Hepatocyte (in vitro differentiated cells): ENCODE measurements at regions not wholly inside any gene's neighbourhood (a gene's known extent, or its start where the extent isn't known, plus 50 kb on each side); places are given as distances from the start of the nearest gene placed in this dataset.
"Not testable (repeated sequence)": the region's sequence is repeated elsewhere in the genome, so short reads cannot be mapped to it uniquely, and the experiment has no call there.

ENCODE experiments used
- DNase-seq: peaks from one replicate; pipeline ENCODE4 v3.0.0-alpha.2; 2016; ENCODE audit warnings: low spot score
- H2AFZ ChIP-seq: fragments of 200-600 bp; sonication (generic); 2 replicates; pipeline ENCODE4 v1.6.0; 2016; ENCODE audit warnings: antibody characterized with exemption, mild to moderate bottlenecking
- H3K27ac ChIP-seq: fragments of 200-600 bp; sonication (generic); 2 replicates; pipeline ENCODE4 v1.5.1; 2016; ENCODE audit warnings: mild to moderate bottlenecking
- H3K27me3 ChIP-seq: fragments of 200-600 bp; sonication (generic); 2 replicates; pipeline ENCODE4 v1.6.1; 2016
- H3K36me3 ChIP-seq: fragments of 200-600 bp; sonication (generic); replicated peaks from 2 replicates; pipeline ENCODE4 v1.5.1; 2016; ENCODE audit warnings: low read depth; ENCODE audit not compliant: insufficient read depth
- H3K4me1 ChIP-seq: fragments of 200-600 bp; sonication (generic); 2 replicates; pipeline ENCODE4 v1.5.1; 2016; ENCODE audit warnings: mild to moderate bottlenecking, moderate library complexity; ENCODE audit not compliant: insufficient read depth
- H3K4me2 ChIP-seq: fragments of 200-600 bp; sonication (generic); 2 replicates; pipeline ENCODE4 v1.6.0; 2016
- H3K4me3 ChIP-seq: fragments of 200-600 bp; sonication (generic); 2 replicates; pipeline ENCODE4 v1.5.1; 2016; ENCODE audit warnings: mild to moderate bottlenecking
- H3K79me2 ChIP-seq: fragments of 200-600 bp; sonication (generic); 2 replicates; pipeline ENCODE4 v1.6.0; 2017; ENCODE audit warnings: mild to moderate bottlenecking
- H3K9me2 ChIP-seq: fragments of 200-600 bp; sonication (generic); replicated peaks from 2 replicates; pipeline ENCODE4 v1.6.0; 2017; ENCODE audit warnings: mild to moderate bottlenecking; ENCODE audit not compliant: insufficient read depth
- H3K9me3 ChIP-seq: fragments of 200-600 bp; sonication (generic); 2 replicates; pipeline ENCODE4 v1.5.1; 2016; ENCODE audit warnings: low read depth, mild to moderate bottlenecking
- H4K20me1 ChIP-seq: fragments of 200-600 bp; sonication (generic); 2 replicates; pipeline ENCODE4 v1.6.0; 2016; ENCODE audit warnings: mild to moderate bottlenecking; ENCODE audit not compliant: insufficient read depth, poor library complexity, severe bottlenecking
- CTCF ChIP-seq: fragments of 200-600 bp; sonication (generic); IDR thresholded peaks from 2 replicates; pipeline ENCODE4 v1.5.1; 2016; ENCODE audit warnings: antibody characterized with exemption, mild to moderate bottlenecking; ENCODE audit not compliant: poor library complexity
- EZH2 ChIP-seq: fragments of 200-600 bp; sonication (generic); IDR thresholded peaks from 2 replicates; pipeline ENCODE4 v1.6.1; 2016; ENCODE audit warnings: antibody characterized with exemption, mild to moderate bottlenecking, borderline replicate concordance
- EZH2phosphoT487 ChIP-seq: fragments of 200-600 bp; sonication (generic); IDR thresholded peaks from one replicate; pipeline ENCODE4 v1.6.1; 2018; ENCODE audit warnings: antibody characterized with exemption, mild to moderate bottlenecking, low read depth, moderate library complexity; ENCODE audit not compliant: unreplicated experiment, severe bottlenecking
- WGBS: methylation state at CpG from one replicate; pipeline ENCODE4 v1.1.6; 2016; ENCODE audit warnings: low lambda C conversion rate; ENCODE audit errors: missing lambda C conversion rate; 5-methylcytosine and 5-hydroxymethylcytosine counted together

GRCh38 chr14:28163233-28163632, 603.4 kb upstream of the FOXG1 start:
- no peaks in the 10 kb centered on the region for H3K36me3 ChIP-seq
- WGBS = 91% methylated on average over 2 of the region's 2 CpGs

GRCh38 chr14:28163897-28164296, 602.7 kb upstream of the FOXG1 start:
- DNase-seq = no peak
- WGBS = 78% methylated on average over 2 of the region's 2 CpGs
- H3K9me2 ChIP-seq = no peaks in the 10 kb centered on the region

More at GRCh38 chr14:28163233-28163632, 603.4 kb upstream of the FOXG1 start:
- no peak for TF ChIP-seq CTCF
- no peak for TF ChIP-seq EZH2
- TF ChIP-seq EZH2phosphoT487 = no peak
- Histone ChIP-seq H3K4me2 (no peak overlapping the region), H3K9me2 (no peaks in the 10 kb centered on the region), H4K20me1 (no peaks in the 10 kb centered on the region), H2AFZ (no peak overlapping the region), H3K9me3 (no peaks in the 10 kb centered on the region), H3K79me2 (no peaks in the 10 kb centered on the region), H3K4me1 (no peaks in the 10 kb centered on the region), H3K4me3 (no peak overlapping the region), H3K27me3 (no peaks in the 10 kb centered on the region), H3K27ac (no peak overlapping the region)
- no peak for DNase-seq

GRCh38 chr14:28187902-28188830, 578.4 kb upstream of the FOXG1 start:
- not testable (repeated sequence) for H3K9me2 ChIP-seq, H3K79me2 ChIP-seq, H3K4me1 ChIP-seq, H3K36me3 ChIP-seq, H4K20me1 ChIP-seq, H3K27me3 ChIP-seq, H3K9me3 ChIP-seq
- H3K4me2 ChIP-seq = peak overlapping the region; percentile 77
- peak overlapping the region; percentile 79 for H3K27ac ChIP-seq
- DNase-seq = peak; percentile 6
- WGBS = 28% methylated on average over 29 of the region's 29 CpGs
- TF ChIP-seq CTCF = peak; percentile 29
- peak overlapping the region; percentile 93 for H2AFZ ChIP-seq
- peak overlapping the region; percentile 46 for H3K4me3 ChIP-seq

More at GRCh38 chr14:28163897-28164296, 602.7 kb upstream of the FOXG1 start:
- TF ChIP-seq EZH2phosphoT487 = no peak
- TF ChIP-seq CTCF = no peak
- no peak for TF ChIP-seq EZH2
- Histone ChIP-seq H3K9me3 (no peaks in the 10 kb centered on the region), H3K4me2 (no peak overlapping the region), H3K36me3 (no peaks in the 10 kb centered on the region), H3K4me1 (no peaks in the 10 kb centered on the region), H3K27me3 (no peaks in the 10 kb centered on the region), H3K27ac (no peak overlapping the region), H4K20me1 (no peaks in the 10 kb centered on the region), H3K79me2 (no peaks in the 10 kb centered on the region), H2AFZ (no peak overlapping the region), H3K4me3 (no peak overlapping the region)
